ENCODE measurements at regions not wholly inside any gene's neighbourhood (a gene's known extent, or its start where the extent isn't known, plus 50 kb on each side); places are given as distances from the start of the nearest gene placed in this dataset.

GRCh38 chr3:166962911-166963310 is 417.2 kb downstream of the ZBBX start:
- TF ChIP-seq EP300 (conservative IDR thresholded peaks at IDR 0.05; ENCODE audit: poor library complexity, severe bottlenecking) (no peak), RAD21 (conservative IDR thresholded peaks at IDR 0.05) (no peak), EZH2 (IDR thresholded peaks at IDR 0.05; ENCODE audit: borderline replicate concordance, insufficient read depth, low read length, poor library complexity, severe bottlenecking) (no peak), TAF1 (IDR thresholded peaks at IDR 0.05; ENCODE audit: low read depth) (no peak), MXI1 (conservative IDR thresholded peaks at IDR 0.05; ENCODE audit: poor library complexity, severe bottlenecking) (no peak)
- TF ChIP-seq, protein P1, sequence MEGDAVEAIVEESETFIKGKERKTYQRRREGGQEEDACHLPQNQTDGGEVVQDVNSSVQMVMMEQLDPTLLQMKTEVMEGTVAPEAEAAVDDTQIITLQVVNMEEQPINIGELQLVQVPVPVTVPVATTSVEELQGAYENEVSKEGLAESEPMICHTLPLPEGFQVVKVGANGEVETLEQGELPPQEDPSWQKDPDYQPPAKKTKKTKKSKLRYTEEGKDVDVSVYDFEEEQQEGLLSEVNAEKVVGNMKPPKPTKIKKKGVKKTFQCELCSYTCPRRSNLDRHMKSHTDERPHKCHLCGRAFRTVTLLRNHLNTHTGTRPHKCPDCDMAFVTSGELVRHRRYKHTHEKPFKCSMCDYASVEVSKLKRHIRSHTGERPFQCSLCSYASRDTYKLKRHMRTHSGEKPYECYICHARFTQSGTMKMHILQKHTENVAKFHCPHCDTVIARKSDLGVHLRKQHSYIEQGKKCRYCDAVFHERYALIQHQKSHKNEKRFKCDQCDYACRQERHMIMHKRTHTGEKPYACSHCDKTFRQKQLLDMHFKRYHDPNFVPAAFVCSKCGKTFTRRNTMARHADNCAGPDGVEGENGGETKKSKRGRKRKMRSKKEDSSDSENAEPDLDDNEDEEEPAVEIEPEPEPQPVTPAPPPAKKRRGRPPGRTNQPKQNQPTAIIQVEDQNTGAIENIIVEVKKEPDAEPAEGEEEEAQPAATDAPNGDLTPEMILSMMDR (IDR thresholded peaks at IDR 0.05; ENCODE audit: poor library complexity, severe bottlenecking): no peak

Measured in neural cell (in vitro differentiated cells).